Stimulated activated CD8-positive, alpha-beta memory T cell treated with anti-CD3 and anti-CD28 coated beads, Interleukin-2, amount 100 ng/mL, for 48 hours (primary cell): ENCODE measurements at regions not wholly inside any gene's neighbourhood (a gene's known extent, or its start where the extent isn't known, plus 50 kb on each side); places are given as distances from the start of the nearest gene placed in this dataset.
"Not testable (repeated sequence)": the region's sequence is repeated elsewhere in the genome, so short reads cannot be mapped to it uniquely, and the experiment has no call there.

Source experiments
- DNase-seq, 2 donors: peaks; one replicate each; pipeline ENCODE4 v3.0.0-alpha.2; 2020; ENCODE audit warnings: low read depth in 2 of 2

- no peak for DNase-seq
These were observed 179.7 kb downstream of the FOXG1 start for GRCh38 chr14:28946267-28946666.

GRCh38 chr14:28949503-28949902 lies 182.9 kb downstream of the FOXG1 start:
- no peak for DNase-seq

GRCh38 chr14:28952161-28952560 lies 185.6 kb downstream of the FOXG1 start:
- no peak for DNase-seq

GRCh38 chr14:28952666-28953065 lies 186.1 kb downstream of the FOXG1 start:
- no peak for DNase-seq

GRCh38 chr14:28953973-28954372 lies 187.4 kb downstream of the FOXG1 start:
- no peak for DNase-seq

- DNase-seq, result no peak
These were observed 200.0 kb downstream of the FOXG1 start for GRCh38 chr14:28966416-28967233.

GRCh38 chr14:28975084-28975483 lies 208.5 kb downstream of the FOXG1 start:
- DNase-seq, result no peak

- no peak for DNase-seq
These were observed 215.6 kb downstream of the FOXG1 start for GRCh38 chr14:28982228-28982627.

GRCh38 chr14:28983279-28983678 lies 216.7 kb downstream of the FOXG1 start:
- DNase-seq, result no peak

GRCh38 chr14:28987516-28987915 lies 220.9 kb downstream of the FOXG1 start:
- DNase-seq, result no peak

- not testable (repeated sequence) for DNase-seq
These were observed 230.6 kb downstream of the FOXG1 start for GRCh38 chr14:28997196-28997595.

- no peak for DNase-seq
These were observed 233.1 kb downstream of the FOXG1 start for GRCh38 chr14:28999656-29000055.

- DNase-seq, result no peak
These were observed 239.1 kb downstream of the FOXG1 start for GRCh38 chr14:29005647-29006046.

- DNase-seq, result no peak
These were observed 241.4 kb downstream of the FOXG1 start for GRCh38 chr14:29007990-29008389.

GRCh38 chr14:29016050-29016900 lies 249.7 kb downstream of the FOXG1 start:
- DNase-seq, result peak; percentile 2 to 6

GRCh38 chr14:29023505-29023904 lies 256.9 kb downstream of the FOXG1 start:
- DNase-seq, result not testable (repeated sequence)

GRCh38 chr14:29027441-29027840 lies 260.9 kb downstream of the FOXG1 start:
- DNase-seq, result not testable (repeated sequence)

GRCh38 chr14:29027941-29028705 lies 261.5 kb downstream of the FOXG1 start:
- not testable (repeated sequence) for DNase-seq

- DNase-seq, result no peak
These were observed 262.5 kb downstream of the FOXG1 start for GRCh38 chr14:29028973-29029582.

- DNase-seq, result no peak
These were observed 263.5 kb downstream of the FOXG1 start for GRCh38 chr14:29030121-29030520.

GRCh38 chr14:29030970-29031369 lies 264.4 kb downstream of the FOXG1 start:
- no peak for DNase-seq

GRCh38 chr14:29035134-29035533 lies 268.5 kb downstream of the FOXG1 start:
- no peak for DNase-seq
